Esophagus squamous epithelium (tissue), 4 donors: ENCODE measurements at regions not wholly inside any gene's neighbourhood (a gene's known extent, or its start where the extent isn't known, plus 50 kb on each side); places are given as distances from the start of the nearest gene placed in this dataset.

ENCODE experiments used
- CTCF ChIP-seq, 6 experiments: fragments of 450-650 bp in 4 of 6; fragments of 200-600 bp in 2 of 6; sonication (generic) in 2 of 6; IDR thresholded peaks; one replicate each; pipeline ENCODE4 v1.5.1; 2016 to 2019; ENCODE audit warnings: antibody characterized with exemption in 6 of 6, mild to moderate bottlenecking in 4 of 6, moderate library complexity in 4 of 6
- POLR2A ChIP-seq, 4 donors: fragments of 450-650 bp; IDR thresholded peaks; one replicate each; pipeline ENCODE4 v1.6.1; 2017; ENCODE audit warnings: antibody characterized with exemption in 4 of 4, mild to moderate bottlenecking in 4 of 4, moderate library complexity in 3 of 4

DNA sequence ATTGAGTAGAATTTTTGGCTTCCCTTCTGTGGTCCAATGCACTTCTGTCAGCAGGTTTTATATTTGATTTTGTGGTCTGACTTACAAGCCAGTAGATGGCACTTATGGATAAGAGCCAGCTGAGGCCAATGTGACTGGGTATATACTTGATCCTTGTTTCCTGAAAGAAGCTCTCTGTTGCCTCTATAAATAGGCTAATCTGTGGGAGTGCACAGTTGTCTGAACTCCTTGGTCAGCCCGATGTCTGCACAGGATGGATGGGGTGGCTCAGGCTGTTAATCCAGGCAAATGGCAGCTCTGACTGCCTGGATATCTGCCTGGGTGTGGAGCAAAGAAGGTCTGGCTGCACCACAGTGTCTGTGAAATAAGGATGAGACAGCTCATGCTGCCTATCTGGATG lies 1183.7 kb upstream of the PRMT6 start:
- TF ChIP-seq CTCF (IDR thresholded peaks at IDR 0.05) (no peak), POLR2A (IDR thresholded peaks at IDR 0.05) (no peak)
